HG03521 (cell line): ENCODE measurements at regions not wholly inside any gene's neighbourhood (a gene's known extent, or its start where the extent isn't known, plus 50 kb on each side); places are given as distances from the start of the nearest gene placed in this dataset.

Source experiments
- ATAC-seq: cut with Tn5 transposase; IDR thresholded peaks from one replicate; pipeline ENCODE4 v1.9.1; 2021; ENCODE audit warnings: mild to moderate bottlenecking, moderate library complexity; ENCODE audit not compliant: unreplicated experiment

GRCh38 chr9:86545090-86545489 is 190.9 kb upstream of the TUT7 start:
- no peak for ATAC-seq

- ATAC-seq: no peak
Measured at GRCh38 chr9:86541014-86541570, 186.9 kb upstream of the TUT7 start.

- ATAC-seq: no peak
Measured at GRCh38 chr9:86535406-86535915, 181.3 kb upstream of the TUT7 start.

- no peak for ATAC-seq
Measured at GRCh38 chr9:86534572-86535258, 180.5 kb upstream of the TUT7 start.

GRCh38 chr9:86531971-86532640 is 177.9 kb upstream of the TUT7 start:
- no peak for ATAC-seq

- ATAC-seq: no peak
Measured at GRCh38 chr9:86531273-86531970, 177.2 kb upstream of the TUT7 start.

GRCh38 chr9:86529496-86530275 is 175.5 kb upstream of the TUT7 start:
- no peak for ATAC-seq

- ATAC-seq: no peak
Measured at GRCh38 chr9:86526021-86526420, 171.8 kb upstream of the TUT7 start.

- no peak for ATAC-seq
Measured at GRCh38 chr9:86525182-86525581, 171.0 kb upstream of the TUT7 start.

GRCh38 chr9:86521977-86522376 is 167.8 kb upstream of the TUT7 start:
- ATAC-seq: no peak

- no peak for ATAC-seq
Measured at GRCh38 chr9:86521322-86521721, 167.1 kb upstream of the TUT7 start.

GRCh38 chr9:86519066-86519615 is 164.9 kb upstream of the TUT7 start:
- no peak for ATAC-seq

- no peak for ATAC-seq
Measured at GRCh38 chr9:86517475-86517874, 163.3 kb upstream of the TUT7 start.

- ATAC-seq: no peak
Measured at GRCh38 chr9:86516564-86516963, 162.4 kb upstream of the TUT7 start.

GRCh38 chr9:86515221-86515620 is 161.0 kb upstream of the TUT7 start:
- no peak for ATAC-seq

GRCh38 chr9:86513429-86513828 is 159.2 kb upstream of the TUT7 start:
- no peak for ATAC-seq

GRCh38 chr9:86512929-86513328 is 158.7 kb upstream of the TUT7 start:
- ATAC-seq: no peak

- no peak for ATAC-seq
Measured at GRCh38 chr9:86511614-86512360, 157.6 kb upstream of the TUT7 start.

- ATAC-seq: no peak
Measured at GRCh38 chr9:86508208-86508903, 154.1 kb upstream of the TUT7 start.
